GM12892 (cell line): ENCODE measurements at regions not wholly inside any gene's neighbourhood (a gene's known extent, or its start where the extent isn't known, plus 50 kb on each side); places are given as distances from the start of the nearest gene placed in this dataset.

ENCODE experiments used
- POLR2A ChIP-seq: IDR thresholded peaks from 2 replicates; pipeline ENCODE4 v1.6.1; 2011; ENCODE audit warnings: low read depth, low read length, control low read depth
- TAF1 ChIP-seq: IDR thresholded peaks from 2 replicates; pipeline ENCODE4 v1.6.1; 2011; ENCODE audit warnings: low read depth, mild to moderate bottlenecking, control low read depth, low read length, borderline replicate concordance

DNA sequence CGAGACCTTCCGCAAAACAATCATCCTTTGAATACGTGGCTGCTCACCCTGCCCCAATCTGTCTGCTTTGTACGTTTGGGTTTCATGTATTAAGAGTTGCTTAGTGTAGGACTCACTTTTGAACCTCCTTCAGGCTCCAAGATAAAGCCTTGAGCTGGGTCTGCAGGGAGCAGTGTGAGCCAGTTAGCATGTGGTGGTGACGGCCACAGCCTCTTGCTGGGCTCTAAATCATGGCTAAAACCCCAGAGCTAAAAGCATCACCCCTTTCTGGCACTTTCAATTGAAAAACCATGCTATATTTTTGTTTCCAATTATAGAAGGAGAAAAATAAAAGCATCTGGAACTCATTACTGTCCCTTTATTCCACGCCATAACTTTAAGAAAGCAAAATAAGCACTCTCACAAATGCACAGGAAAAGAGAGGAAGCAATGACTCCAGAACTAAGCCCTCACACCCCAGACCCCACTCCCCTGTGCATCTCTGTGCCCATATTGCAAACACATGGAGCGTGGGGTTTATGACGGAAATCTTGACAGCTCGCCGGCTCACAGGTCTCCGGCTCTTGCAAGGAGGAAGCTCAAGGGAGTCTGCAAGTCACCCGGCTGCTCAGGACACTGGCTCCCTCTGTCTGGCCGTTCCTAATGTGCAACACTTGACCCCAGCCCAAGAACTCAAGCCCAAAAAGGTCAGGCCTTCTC is 135.5 kb downstream of the MIS18A start:
- TF ChIP-seq TAF1 (no peak), POLR2A (no peak)
